Erythroblast (primary cell): ENCODE measurements at regions not wholly inside any gene's neighbourhood (a gene's known extent, or its start where the extent isn't known, plus 50 kb on each side); places are given as distances from the start of the nearest gene placed in this dataset.

Source experiments
- GATA1 ChIP-seq: IDR thresholded peaks from 2 replicates; pipeline ENCODE4 v1.6.1; 2011; ENCODE audit warnings: low read depth, mild to moderate bottlenecking, control low read depth, low read length, moderate library complexity
- POLR2A ChIP-seq: IDR thresholded peaks from 2 replicates; pipeline ENCODE4 v1.6.1; 2011; ENCODE audit warnings: mild to moderate bottlenecking, low read length

DNA sequence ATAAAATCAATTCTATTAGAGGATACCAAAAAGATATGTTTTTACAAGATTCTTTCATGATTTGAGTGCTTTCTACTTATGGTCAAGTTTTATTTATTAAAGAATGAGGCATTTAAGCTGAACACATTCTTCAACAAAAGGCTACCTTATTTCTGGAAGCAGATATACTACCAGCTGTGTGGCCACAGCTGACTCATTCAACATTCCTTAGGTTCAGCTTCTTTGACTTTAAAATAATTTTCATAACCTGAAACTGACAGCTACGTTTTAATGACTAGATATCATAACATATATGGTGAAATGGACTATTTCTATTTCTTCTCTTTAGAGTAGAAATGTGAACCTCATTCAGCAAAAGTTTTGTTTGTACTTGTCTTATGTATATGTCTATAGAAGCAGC is 414.2 kb upstream of the SEMA3C start:
- TF ChIP-seq POLR2A, result no peak
- no peak for TF ChIP-seq GATA1
